ENCODE measurements at regions not wholly inside any gene's neighbourhood (a gene's known extent, or its start where the extent isn't known, plus 50 kb on each side); places are given as distances from the start of the nearest gene placed in this dataset.

- Mint-ChIP-seq H3K4me1 (no peaks in the 10 kb centered on the region), H3K9me3 (peaks cover 10% of the 10 kb centered on the region), H3K36me3 (ENCODE audit: low read depth) (no peaks in the 10 kb centered on the region), H3K27me3 (ENCODE audit: low read depth) (no peaks in the 10 kb centered on the region), H3K27ac (ENCODE audit: unreplicated experiment) (no peak overlapping the region), H3K4me3 (no peak overlapping the region)
- no peak for DNase-seq (ENCODE audit: low read depth, low spot score)
- TF ChIP-seq CTCF (conservative IDR thresholded peaks at IDR 0.05) = no peak
Measured at GRCh38 chr5:128896675-128897074, 68.6 kb upstream of the SLC27A6 start.

- Mint-ChIP-seq H3K36me3 (ENCODE audit: low read depth) (no peaks in the 10 kb centered on the region), H3K27ac (ENCODE audit: unreplicated experiment) (no peak overlapping the region), H3K4me3 (no peak overlapping the region), H3K4me1 (no peaks in the 10 kb centered on the region), H3K27me3 (ENCODE audit: low read depth) (no peaks in the 10 kb centered on the region), H3K9me3 (no peaks in the 10 kb centered on the region)
- TF ChIP-seq CTCF (conservative IDR thresholded peaks at IDR 0.05) = no peak
- no peak for DNase-seq (ENCODE audit: low read depth, low spot score)
Measured at GRCh38 chr5:128903550-128903949, 61.7 kb upstream of the SLC27A6 start.

- H3K9me3 Mint-ChIP-seq = no peaks in the 10 kb centered on the region
- no peak for TF ChIP-seq CTCF (conservative IDR thresholded peaks at IDR 0.05)
- no peak overlapping the region for H3K27ac Mint-ChIP-seq (ENCODE audit: unreplicated experiment)
- no peaks in the 10 kb centered on the region for H3K27me3 Mint-ChIP-seq (ENCODE audit: low read depth)
- no peak overlapping the region for H3K4me3 Mint-ChIP-seq
- H3K36me3 Mint-ChIP-seq (ENCODE audit: low read depth) = no peaks in the 10 kb centered on the region
- DNase-seq (ENCODE audit: low read depth, low spot score) = no peak
- H3K4me1 Mint-ChIP-seq = no peaks in the 10 kb centered on the region
Measured at GRCh38 chr5:128904805-128905567, 60.3 kb upstream of the SLC27A6 start.

GRCh38 chr5:128905568-128906110 is 59.6 kb upstream of the SLC27A6 start:
- peak; percentile 92 for TF ChIP-seq CTCF (conservative IDR thresholded peaks at IDR 0.05)
- no peaks in the 10 kb centered on the region for H3K27me3 Mint-ChIP-seq (ENCODE audit: low read depth)
- H3K9me3 Mint-ChIP-seq = no peaks in the 10 kb centered on the region
- H3K27ac Mint-ChIP-seq (ENCODE audit: unreplicated experiment) = no peak overlapping the region
- peak; percentile 44 for DNase-seq (ENCODE audit: low read depth, low spot score)
- no peaks in the 10 kb centered on the region for H3K4me1 Mint-ChIP-seq
- H3K4me3 Mint-ChIP-seq = no peak overlapping the region
- H3K36me3 Mint-ChIP-seq (ENCODE audit: low read depth) = no peaks in the 10 kb centered on the region

GRCh38 chr5:128913551-128913950 is 51.7 kb upstream of the SLC27A6 start:
- TF ChIP-seq CTCF (conservative IDR thresholded peaks at IDR 0.05) = no peak
- Mint-ChIP-seq H3K27me3 (ENCODE audit: low read depth) (no peaks in the 10 kb centered on the region), H3K27ac (ENCODE audit: unreplicated experiment) (no peak overlapping the region), H3K9me3 (no peaks in the 10 kb centered on the region), H3K4me1 (no peaks in the 10 kb centered on the region), H3K36me3 (ENCODE audit: low read depth) (no peaks in the 10 kb centered on the region), H3K4me3 (no peak overlapping the region)
- DNase-seq (ENCODE audit: low read depth, low spot score) = no peak
